ENCODE measurements at regions not wholly inside any gene's neighbourhood (a gene's known extent, or its start where the extent isn't known, plus 50 kb on each side); places are given as distances from the start of the nearest gene placed in this dataset.
A peak's percentile ranks its signal among the peaks of the same experiment; 100 is the strongest.

GRCh38 chr4:74613266-74613665, 168.3 kb downstream of the AREG start:
- no peak for DNase-seq (ENCODE audit: low read depth)

- DNase-seq (ENCODE audit: low read depth), result no peak
These were observed 170.5 kb downstream of the AREG start for GRCh38 chr4:74615411-74615810.

DNA sequence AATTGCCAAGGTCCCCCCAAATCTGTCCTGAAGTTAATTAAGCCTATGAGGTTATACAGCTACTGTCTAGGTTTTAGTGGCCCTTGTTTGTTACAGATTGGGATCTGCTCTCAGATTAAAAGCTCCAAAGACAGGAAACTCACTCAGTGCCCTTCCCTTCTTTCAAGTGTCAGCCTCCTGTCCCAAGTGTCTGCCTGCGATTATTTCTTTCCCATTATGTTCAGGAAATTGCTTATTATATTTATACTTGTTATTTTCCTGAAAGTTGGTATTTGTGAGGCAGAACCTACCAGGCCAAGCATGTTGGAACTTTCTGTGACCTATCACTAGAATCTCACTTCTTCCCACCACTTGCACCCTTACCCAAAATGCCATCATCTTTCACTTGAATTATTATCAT, 173.2 kb downstream of the AREG start:
- no peak for DNase-seq (ENCODE audit: low read depth)

- DNase-seq (ENCODE audit: low read depth), result peak; percentile 79
These were observed 173.7 kb downstream of the AREG start for GRCh38 chr4:74618659-74619058.

GRCh38 chr4:74619931-74620702, 174.2 kb downstream of the BTC start:
- DNase-seq (ENCODE audit: low read depth), result peak; percentile 47

GRCh38 chr4:74621616-74622015, 172.7 kb downstream of the BTC start:
- no peak for DNase-seq (ENCODE audit: low read depth)

- peak; percentile 77 for DNase-seq (ENCODE audit: low read depth)
These were observed 171.3 kb downstream of the BTC start for GRCh38 chr4:74623041-74623440.

DNA sequence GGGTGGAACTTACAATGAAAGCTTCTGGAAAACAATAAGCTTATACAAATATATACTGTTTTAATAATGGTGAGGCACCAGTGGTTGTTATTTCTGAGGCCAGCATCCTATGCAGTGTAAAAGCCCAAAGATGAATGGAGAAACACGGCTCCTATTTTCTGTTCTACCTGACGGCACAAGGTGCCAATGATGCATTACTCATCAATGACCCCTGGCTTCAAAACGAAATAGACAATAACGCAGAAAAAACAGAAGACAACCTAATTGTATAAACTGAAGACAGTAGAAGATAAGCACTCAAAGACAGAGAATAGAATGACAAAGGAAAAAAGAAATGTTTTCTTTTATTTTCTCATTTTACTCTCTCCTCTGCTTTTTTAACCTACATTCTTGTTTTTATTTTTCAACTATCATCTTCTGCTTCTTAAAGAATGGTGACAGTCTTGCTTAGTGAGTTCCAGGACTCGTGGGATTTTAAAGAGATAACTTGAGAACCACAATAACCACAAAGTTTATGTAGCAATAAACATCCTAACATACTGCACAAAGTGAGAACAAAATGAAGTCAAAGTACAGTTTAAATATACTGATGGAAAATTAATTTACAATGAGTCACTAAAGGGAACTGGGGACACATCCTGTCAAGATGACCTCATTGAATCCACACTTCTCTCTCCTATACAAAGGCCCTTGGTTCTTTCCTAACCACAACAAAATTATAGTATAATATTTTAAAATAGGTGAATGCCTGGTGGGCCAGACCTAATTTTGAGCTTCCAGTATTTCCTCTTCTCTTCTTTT, 169.8 kb downstream of the BTC start:
- DNase-seq (ENCODE audit: low read depth), result peak; percentile 93

DNA sequence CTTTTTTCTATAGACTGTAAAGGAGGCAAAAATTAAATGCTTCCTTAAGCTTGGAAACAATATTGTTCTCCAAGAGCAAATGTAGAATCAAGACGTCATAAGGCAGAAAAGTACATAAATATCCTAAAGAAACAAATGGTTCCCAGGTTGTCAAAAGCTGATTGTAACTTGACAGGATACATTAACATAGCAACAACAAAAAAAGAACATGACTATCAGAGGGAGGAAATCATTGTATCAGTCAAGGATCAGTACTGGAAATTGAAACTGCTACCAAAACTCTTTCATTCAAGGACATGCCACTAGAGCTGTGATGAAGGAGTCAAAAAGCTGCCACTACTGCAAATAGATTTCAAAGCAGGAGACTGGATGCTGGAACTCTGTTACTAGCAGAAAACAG, 168.3 kb downstream of the BTC start:
- no peak for DNase-seq (ENCODE audit: low read depth)

DNA sequence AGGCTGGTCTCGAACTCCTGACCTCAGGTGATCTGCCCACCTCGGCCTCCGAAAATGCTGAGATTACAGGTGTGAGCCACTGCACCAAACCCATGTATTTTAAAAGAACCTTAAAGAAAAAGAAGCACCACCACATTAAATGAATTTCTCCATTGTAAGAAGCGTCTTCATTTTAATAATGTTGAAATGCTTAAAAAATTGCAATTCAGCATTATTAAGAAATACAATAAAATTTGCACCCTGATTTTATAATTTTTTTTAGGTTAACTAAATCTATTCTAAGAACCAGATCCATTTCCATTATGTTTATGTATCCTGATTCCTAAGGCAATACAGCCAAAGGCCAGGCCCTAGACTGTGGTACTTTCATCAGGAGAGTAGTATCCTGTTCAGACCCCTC, 167.2 kb downstream of the BTC start:
- no peak for DNase-seq (ENCODE audit: low read depth)

DNA sequence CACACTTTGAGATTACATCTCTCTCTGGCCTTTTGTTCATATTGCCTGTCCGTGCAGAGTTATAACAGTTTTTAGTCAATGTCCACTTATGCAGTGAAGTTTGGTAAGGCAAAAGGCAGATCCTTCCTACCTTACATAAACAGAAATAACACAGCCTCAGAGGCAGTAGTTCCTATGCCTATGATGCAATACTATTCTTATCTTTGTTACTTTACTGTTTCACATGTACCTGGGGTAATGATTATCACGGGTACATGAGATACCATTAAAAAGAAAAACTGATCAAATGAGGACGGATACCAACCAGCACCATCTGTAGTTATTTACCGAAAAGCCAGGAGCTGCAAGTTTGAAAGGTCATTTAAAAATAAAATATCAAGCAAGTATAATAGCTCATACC, 166.8 kb downstream of the BTC start:
- DNase-seq (ENCODE audit: low read depth), result no peak

GRCh38 chr4:74628852-74629620, 165.3 kb downstream of the BTC start:
- DNase-seq (ENCODE audit: low read depth), result peak; percentile 37

GRCh38 chr4:74630551-74630950, 163.8 kb downstream of the BTC start:
- DNase-seq (ENCODE audit: low read depth), result no peak

DNA sequence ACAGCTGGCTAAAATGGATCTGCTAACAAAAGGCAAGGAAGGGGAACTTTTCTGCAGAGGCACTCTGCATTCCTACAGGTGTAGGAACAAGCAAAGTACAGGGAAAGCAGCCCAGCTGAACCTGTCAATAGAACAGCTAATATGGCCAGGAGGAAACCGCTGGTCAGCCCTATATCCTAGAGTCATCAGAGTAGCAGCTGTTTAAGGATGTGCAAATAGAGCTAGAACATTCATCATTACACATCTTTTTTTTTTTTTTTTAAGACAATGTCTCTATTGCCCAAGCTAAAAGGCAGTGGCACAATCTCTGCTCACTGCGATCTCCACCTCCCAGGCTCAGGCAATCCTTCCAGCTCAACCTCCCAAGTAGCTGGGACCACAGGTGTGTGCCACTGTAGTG, 163.0 kb downstream of the BTC start:
- DNase-seq (ENCODE audit: low read depth), result peak; percentile 94

DNA sequence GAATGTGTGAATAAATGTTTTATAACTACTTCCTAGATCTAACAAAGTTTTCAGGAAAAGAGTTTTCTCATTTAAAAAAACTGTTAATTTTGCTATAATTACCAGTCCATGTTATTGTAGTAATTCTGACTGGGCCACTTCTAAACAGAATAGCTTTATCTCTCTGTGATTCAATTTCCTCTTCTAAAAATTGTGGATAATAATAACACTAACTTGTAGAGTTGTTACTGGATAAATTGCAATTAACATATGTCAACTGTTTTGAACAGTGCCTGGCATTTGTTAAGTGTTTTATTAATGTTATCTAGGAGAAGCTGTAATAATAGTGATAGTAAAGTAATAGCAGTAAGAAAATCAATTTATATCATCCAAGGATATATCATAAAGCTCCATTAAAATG, 162.3 kb downstream of the BTC start:
- DNase-seq (ENCODE audit: low read depth), result no peak

DNA sequence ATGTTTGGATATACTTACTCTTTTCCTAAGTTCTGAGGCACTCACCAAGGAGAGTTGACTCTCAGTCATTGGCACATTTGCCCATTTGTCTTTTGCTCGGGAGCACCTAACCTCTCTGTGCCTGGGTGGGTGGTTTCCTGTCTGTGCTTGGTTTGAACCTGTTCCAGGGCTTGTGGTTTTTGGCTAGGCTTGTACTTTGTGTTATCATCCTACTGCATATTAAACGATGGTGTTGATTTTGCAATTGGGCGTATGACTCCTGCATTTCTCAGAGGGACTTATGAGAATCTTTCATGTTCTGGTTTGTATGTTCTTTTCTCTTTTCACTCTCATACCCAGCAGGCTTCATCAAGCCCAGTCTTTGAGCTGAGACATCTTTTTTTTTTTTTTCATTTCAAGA, 161.7 kb downstream of the BTC start:
- DNase-seq (ENCODE audit: low read depth), result peak; percentile 99

- DNase-seq (ENCODE audit: low read depth), result no peak
These were observed 159.2 kb downstream of the BTC start for GRCh38 chr4:74635074-74635473.

- DNase-seq (ENCODE audit: low read depth), result no peak
These were observed 158.7 kb downstream of the BTC start for GRCh38 chr4:74635490-74636123.

- DNase-seq (ENCODE audit: low read depth), result peak; percentile 58
These were observed 156.3 kb downstream of the BTC start for GRCh38 chr4:74638001-74638400.

GRCh38 chr4:74638689-74639088, 155.6 kb downstream of the BTC start:
- DNase-seq (ENCODE audit: low read depth), result no peak

DNA sequence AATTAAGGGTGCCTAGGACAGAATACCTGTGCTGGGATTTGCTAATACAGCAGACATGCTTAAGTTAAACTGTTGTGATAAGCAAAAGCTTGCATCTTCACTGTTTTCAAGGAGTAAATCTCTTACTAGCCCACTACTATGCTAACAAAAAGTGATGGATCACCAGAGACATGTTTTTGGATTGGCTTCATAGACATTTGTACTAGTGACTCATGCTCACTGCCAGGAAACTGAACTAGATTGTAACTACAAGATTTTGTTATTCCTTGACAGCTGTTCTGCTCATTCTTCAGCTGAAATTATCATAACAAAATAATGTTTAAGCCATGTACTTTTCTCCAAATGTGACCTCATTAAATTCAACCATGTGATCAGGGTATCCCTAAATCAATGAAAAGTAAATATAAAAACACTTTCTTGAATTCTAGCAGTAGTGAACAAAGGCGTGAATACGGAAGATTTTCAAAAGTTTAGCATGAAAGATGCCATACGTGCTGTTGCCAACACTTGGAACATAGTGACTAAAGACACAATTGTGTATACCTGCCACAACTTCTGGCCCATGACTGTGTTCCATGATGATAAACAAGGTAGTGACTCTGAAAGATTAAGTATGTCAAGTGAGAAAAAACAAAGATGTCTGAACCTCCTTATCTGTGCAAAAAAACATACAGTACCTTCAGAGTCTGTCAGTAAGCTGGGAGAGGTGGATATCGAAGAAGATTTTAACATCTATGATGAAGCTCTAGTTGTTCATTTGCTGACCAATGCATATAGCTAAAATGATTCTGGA, 154.0 kb downstream of the BTC start:
- peak; percentile 94 for DNase-seq (ENCODE audit: low read depth)
